Neural progenitor cell (in vitro differentiated cells): ENCODE measurements at regions not wholly inside any gene's neighbourhood (a gene's known extent, or its start where the extent isn't known, plus 50 kb on each side); places are given as distances from the start of the nearest gene placed in this dataset.

Source experiments
- DNase-seq: peaks from one replicate; pipeline ENCODE4 v3.0.0-alpha.2; 2016; ENCODE audit warnings: low spot score
- H2AFZ ChIP-seq: fragments of 200-600 bp; sonication (generic); replicated peaks from 2 replicates; pipeline ENCODE4 v1.6.1; 2016; ENCODE audit warnings: antibody characterized with exemption
- H3F3A ChIP-seq: fragments of 200-600 bp; sonication (generic); 2 replicates; pipeline ENCODE4 v1.6.1; 2016; ENCODE audit warnings: antibody characterized with exemption, low read depth
- H3K27ac ChIP-seq: fragments of 200-600 bp; sonication (generic); 2 replicates; pipeline ENCODE4 v1.5.1; 2016; ENCODE audit warnings: mild to moderate bottlenecking
- H3K27me3 ChIP-seq: fragments of 200-600 bp; sonication (generic); 2 replicates; pipeline ENCODE4 v1.6.1; 2016; ENCODE audit warnings: mild to moderate bottlenecking, moderate library complexity
- H3K36me3 ChIP-seq: fragments of 200-600 bp; sonication (generic); 2 replicates; pipeline ENCODE4 v1.5.1; 2016
- H3K4me1 ChIP-seq: fragments of 200-600 bp; sonication (generic); 2 replicates; pipeline ENCODE4 v1.6.1; 2016; ENCODE audit warnings: mixed run types
- H3K4me2 ChIP-seq: fragments of 200-600 bp; sonication (generic); 2 replicates; pipeline ENCODE4 v1.6.1; 2016
- H3K4me3 ChIP-seq: fragments of 200-600 bp; sonication (generic); 2 replicates; pipeline ENCODE4 v1.5.1; 2016
- H3K79me2 ChIP-seq: fragments of 200-600 bp; sonication (generic); 2 replicates; pipeline ENCODE4 v1.6.1; 2016; ENCODE audit warnings: low read depth
- H3K9ac ChIP-seq: fragments of 200-600 bp; sonication (generic); 2 replicates; pipeline ENCODE4 v1.6.1; 2016
- H3K9me3 ChIP-seq: fragments of 200-600 bp; sonication (generic); 2 replicates; pipeline ENCODE4 v1.5.1; 2016; ENCODE audit warnings: low read depth
- H4K20me1 ChIP-seq: fragments of 200-600 bp; sonication (generic); 2 replicates; pipeline ENCODE4 v1.6.1; 2016; ENCODE audit warnings: low read depth
- H3K27ac Mint-ChIP-seq: 3 replicates; pipeline ENCODE4 v1.8.0; 2021; ENCODE audit warnings: mixed read lengths
- H3K27me3 Mint-ChIP-seq: 2 replicates; pipeline ENCODE4 v1.8.0; 2022; ENCODE audit warnings: low read depth, mild to moderate bottlenecking, inconsistent platforms, moderate library complexity, mixed read lengths; ENCODE audit not compliant: insufficient read depth
- H3K36me3 Mint-ChIP-seq: 3 replicates; pipeline ENCODE4 v1.8.0; 2021; ENCODE audit warnings: mixed read lengths
- H3K4me1 Mint-ChIP-seq: 3 replicates; pipeline ENCODE4 v1.8.0; 2021; ENCODE audit warnings: mixed read lengths
- H3K4me3 Mint-ChIP-seq: 3 replicates; pipeline ENCODE4 v1.8.0; 2021; ENCODE audit warnings: mild to moderate bottlenecking, moderate library complexity, mixed read lengths
- H3K9me3 Mint-ChIP-seq: 3 replicates; pipeline ENCODE4 v1.8.0; 2020; ENCODE audit warnings: mixed read lengths
- CTCF ChIP-seq: fragments of 200-600 bp; sonication (generic); IDR thresholded peaks from 2 replicates; pipeline ENCODE4 v1.5.1; 2017; ENCODE audit warnings: antibody characterized with exemption, mild to moderate bottlenecking
- EZH2 ChIP-seq: fragments of 200-600 bp; sonication (generic); IDR thresholded peaks from 2 replicates; pipeline ENCODE4 v1.6.1; 2017; ENCODE audit warnings: antibody characterized with exemption, mild to moderate bottlenecking, moderate library complexity
- EZH2phosphoT487 ChIP-seq: fragments of 200-600 bp; sonication (generic); IDR thresholded peaks from 2 replicates; pipeline ENCODE4 v1.6.1; 2017; ENCODE audit warnings: antibody characterized with exemption

- H4K20me1 ChIP-seq, result no peaks in the 10 kb centered on the region
- H3K4me3 Mint-ChIP-seq, result no peak overlapping the region
- H3K4me1 Mint-ChIP-seq, result no peaks in the 10 kb centered on the region
- no peak for DNase-seq
- H3K4me3 ChIP-seq, result no peak overlapping the region
- TF ChIP-seq EZH2phosphoT487 (no peak), EZH2 (no peak), CTCF (no peak)
- H3K9me3 ChIP-seq, result no peaks in the 10 kb centered on the region
- H3K4me2 ChIP-seq, result no peak overlapping the region
- H3K27ac Mint-ChIP-seq, result no peak overlapping the region
- no peak overlapping the region for H3K27ac ChIP-seq
- H3K27me3 ChIP-seq, result no peaks in the 10 kb centered on the region
- no peak overlapping the region for H2AFZ ChIP-seq
- no peak overlapping the region for H3K9ac ChIP-seq
- H3K36me3 ChIP-seq, result no peaks in the 10 kb centered on the region
- no peaks in the 10 kb centered on the region for H3K36me3 Mint-ChIP-seq
- H3K4me1 ChIP-seq, result no peaks in the 10 kb centered on the region
- H3K27me3 Mint-ChIP-seq, result peaks cover 4% of the 10 kb centered on the region
- H3K9me3 Mint-ChIP-seq, result peaks cover 5% of the 10 kb centered on the region
- no peaks in the 10 kb centered on the region for H3K79me2 ChIP-seq
- no peaks in the 10 kb centered on the region for H3F3A ChIP-seq
These were observed 615.8 kb upstream of the SALL3 start for GRCh38 chr18:78363556-78364387.

DNA sequence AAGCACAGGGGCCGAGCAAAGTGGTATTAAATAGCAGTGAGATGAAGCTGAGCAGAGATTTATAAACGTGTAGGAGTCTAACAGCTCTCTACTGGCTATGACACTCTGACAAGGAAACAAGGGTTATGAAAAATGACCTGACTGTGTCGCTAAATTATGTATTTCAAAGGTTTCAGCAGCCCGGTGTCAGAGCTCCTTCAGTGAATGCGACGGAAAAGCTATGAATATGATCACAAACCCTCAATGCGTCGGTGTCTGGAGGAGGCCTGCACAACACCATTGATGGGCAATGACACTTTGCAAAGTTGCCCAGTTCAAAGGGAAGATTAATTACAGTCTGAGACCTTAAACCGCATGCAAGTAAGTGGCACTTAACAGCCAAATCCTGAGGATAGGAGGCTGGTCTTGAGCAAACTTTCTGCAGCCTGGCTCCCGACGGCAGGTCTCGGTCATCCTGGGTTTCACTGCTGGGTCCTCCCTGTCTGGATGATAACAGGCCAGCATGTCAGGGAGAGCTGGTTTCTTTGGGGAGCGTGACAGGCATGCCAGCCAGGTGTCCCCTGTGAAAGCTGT is 615.1 kb upstream of the SALL3 start:
- Histone ChIP-seq H3K9me3 (no peaks in the 10 kb centered on the region), H3K36me3 (no peaks in the 10 kb centered on the region), H3K79me2 (no peaks in the 10 kb centered on the region), H3K27me3 (no peaks in the 10 kb centered on the region), H3K9ac (no peak overlapping the region), H4K20me1 (no peaks in the 10 kb centered on the region), H3K4me3 (no peak overlapping the region), H2AFZ (no peak overlapping the region), H3K4me1 (no peaks in the 10 kb centered on the region), H3F3A (no peaks in the 10 kb centered on the region), H3K4me2 (no peak overlapping the region), H3K27ac (no peak overlapping the region)
- Mint-ChIP-seq H3K27ac (no peak overlapping the region), H3K4me1 (no peaks in the 10 kb centered on the region), H3K36me3 (no peaks in the 10 kb centered on the region), H3K9me3 (peaks cover 4% of the 10 kb centered on the region), H3K4me3 (no peak overlapping the region), H3K27me3 (peaks cover 4% of the 10 kb centered on the region)
- no peak for DNase-seq
- TF ChIP-seq EZH2phosphoT487 (no peak), CTCF (no peak), EZH2 (no peak)

- Histone ChIP-seq H3K9ac (no peak overlapping the region), H3K4me1 (no peaks in the 10 kb centered on the region), H2AFZ (no peak overlapping the region), H4K20me1 (no peaks in the 10 kb centered on the region), H3K4me3 (no peak overlapping the region), H3K27me3 (no peaks in the 10 kb centered on the region), H3K79me2 (no peaks in the 10 kb centered on the region), H3K27ac (no peak overlapping the region), H3F3A (no peaks in the 10 kb centered on the region), H3K4me2 (no peak overlapping the region), H3K36me3 (no peaks in the 10 kb centered on the region), H3K9me3 (no peaks in the 10 kb centered on the region)
- no peaks in the 10 kb centered on the region for H3K27me3 Mint-ChIP-seq
- no peak for DNase-seq
- H3K36me3 Mint-ChIP-seq, result no peaks in the 10 kb centered on the region
- no peak overlapping the region for H3K27ac Mint-ChIP-seq
- H3K4me1 Mint-ChIP-seq, result no peaks in the 10 kb centered on the region
- TF ChIP-seq CTCF, result no peak
- TF ChIP-seq EZH2phosphoT487, result no peak
- no peak for TF ChIP-seq EZH2
- no peaks in the 10 kb centered on the region for H3K9me3 Mint-ChIP-seq
- H3K4me3 Mint-ChIP-seq, result no peak overlapping the region
These were observed 611.6 kb upstream of the SALL3 start for GRCh38 chr18:78367996-78368395.
